ENCODE measurements at regions not wholly inside any gene's neighbourhood (a gene's known extent, or its start where the extent isn't known, plus 50 kb on each side); places are given as distances from the start of the nearest gene placed in this dataset.
"Not testable (repeated sequence)": the region's sequence is repeated elsewhere in the genome, so short reads cannot be mapped to it uniquely, and the experiment has no call there.

- TF ChIP-seq CTCF (IDR thresholded peaks at IDR 0.05); POLR2A (IDR thresholded peaks at IDR 0.05); POLR2AphosphoS5 (IDR thresholded peaks at IDR 0.05); EP300 (IDR thresholded peaks at IDR 0.05; ENCODE audit: low read depth): not testable (repeated sequence)
Measured at GRCh38 chr1:83442412-83442811, 556.5 kb downstream of the TTLL7 start.
